GM21825 (cell line): ENCODE measurements at regions not wholly inside any gene's neighbourhood (a gene's known extent, or its start where the extent isn't known, plus 50 kb on each side); places are given as distances from the start of the nearest gene placed in this dataset.

ENCODE experiments used
- ATAC-seq: cut with Tn5 transposase; IDR thresholded peaks from one replicate; pipeline ENCODE4 v1.9.1; 2021; ENCODE audit warnings: mild to moderate bottlenecking, moderate library complexity; ENCODE audit not compliant: unreplicated experiment

- no peak for ATAC-seq
Measured at GRCh38 chr1:63034256-63034655, 250.3 kb downstream of the ATG4C start.

DNA sequence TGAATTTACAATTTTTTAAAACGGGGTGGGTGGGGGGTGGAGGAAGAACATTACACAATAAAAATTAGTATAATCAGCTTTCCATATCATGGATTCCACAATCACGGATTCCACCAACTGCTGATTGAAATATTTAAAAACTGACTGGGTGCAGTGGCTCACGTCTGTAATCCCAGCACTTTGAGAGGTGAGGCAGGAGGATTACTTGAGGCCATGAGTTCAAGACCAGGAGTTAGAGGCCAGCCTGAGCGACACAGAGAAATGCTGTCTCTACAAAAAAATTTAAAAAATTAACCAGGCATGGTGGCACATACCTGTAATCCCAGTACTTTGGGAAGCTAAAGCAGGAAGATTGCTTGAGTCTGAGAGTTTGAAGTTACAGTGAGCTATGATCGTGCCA, 254.7 kb downstream of the ATG4C start:
- no peak for ATAC-seq

- no peak for ATAC-seq
Measured at GRCh38 chr1:63041660-63042059, 257.7 kb downstream of the ATG4C start.

DNA sequence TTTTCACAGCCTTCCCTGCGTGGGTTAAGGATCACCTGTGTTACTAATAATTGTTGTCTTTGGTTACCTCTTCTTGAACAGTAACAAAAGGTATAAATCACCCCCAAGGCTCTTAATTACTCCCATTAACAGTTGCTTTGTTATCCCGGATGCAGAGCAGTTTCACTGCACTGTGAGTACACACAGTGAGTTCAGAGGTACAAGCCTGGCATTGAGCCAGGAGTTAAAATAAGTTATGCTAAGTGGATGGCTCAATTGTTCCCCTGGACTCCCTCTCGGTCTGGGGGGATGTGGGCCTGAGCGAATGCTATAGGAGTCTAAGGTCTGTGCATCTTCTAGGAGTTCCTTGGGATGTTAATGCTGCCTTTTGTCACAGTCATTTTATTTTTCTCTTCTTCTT, 258.3 kb downstream of the ATG4C start:
- ATAC-seq = no peak

DNA sequence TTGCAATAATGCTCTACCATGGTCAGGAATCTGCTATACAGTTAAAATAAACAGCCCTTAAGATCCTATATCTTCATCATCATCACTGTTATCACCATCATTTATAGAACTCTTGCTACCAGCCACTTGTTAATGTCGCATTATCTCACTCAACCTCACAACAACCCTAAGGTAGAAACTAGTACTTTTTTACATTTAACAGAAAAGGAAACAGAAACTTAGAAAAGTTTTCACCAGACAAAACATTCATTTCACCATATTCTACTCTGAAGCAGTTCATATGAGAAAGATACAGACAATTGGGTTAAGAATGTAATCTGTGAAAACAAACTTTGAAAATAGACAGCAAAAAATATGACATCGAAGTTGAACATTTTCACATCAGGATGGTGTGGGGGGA, 262.6 kb downstream of the ATG4C start:
- no peak for ATAC-seq

GRCh38 chr1:63049135-63049534, 265.2 kb downstream of the ATG4C start:
- ATAC-seq = no peak

- ATAC-seq = no peak
Measured at GRCh38 chr1:63051356-63051755, 267.4 kb downstream of the ATG4C start.

- no peak for ATAC-seq
Measured at GRCh38 chr1:63051886-63052285, 268.0 kb downstream of the ATG4C start.

- ATAC-seq = no peak
Measured at GRCh38 chr1:63054184-63054583, 268.2 kb upstream of the FOXD3 start.

DNA sequence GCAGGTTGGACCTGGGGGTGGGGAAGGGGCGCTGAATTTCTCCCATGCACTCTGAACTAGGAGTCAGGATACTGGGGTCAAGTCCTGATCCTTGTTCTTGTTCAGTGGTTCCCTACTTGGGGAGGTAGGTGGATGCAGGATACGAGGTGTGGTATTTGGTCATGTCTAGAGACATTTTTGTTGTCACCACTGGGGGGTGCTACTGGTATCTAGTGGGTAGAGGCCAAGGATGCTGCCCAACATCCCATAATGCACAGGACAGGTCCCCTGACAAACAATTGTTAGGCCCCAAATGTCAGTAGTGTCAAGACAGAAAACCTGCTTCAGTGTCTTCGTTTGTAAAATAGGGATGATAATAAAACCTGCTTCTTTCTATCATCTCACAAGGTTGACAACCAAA, 259.0 kb upstream of the FOXD3 start:
- no peak for ATAC-seq

- no peak for ATAC-seq
Measured at GRCh38 chr1:63064135-63064534, 258.2 kb upstream of the FOXD3 start.

- no peak for ATAC-seq
Measured at GRCh38 chr1:63068626-63069025, 253.7 kb upstream of the FOXD3 start.

DNA sequence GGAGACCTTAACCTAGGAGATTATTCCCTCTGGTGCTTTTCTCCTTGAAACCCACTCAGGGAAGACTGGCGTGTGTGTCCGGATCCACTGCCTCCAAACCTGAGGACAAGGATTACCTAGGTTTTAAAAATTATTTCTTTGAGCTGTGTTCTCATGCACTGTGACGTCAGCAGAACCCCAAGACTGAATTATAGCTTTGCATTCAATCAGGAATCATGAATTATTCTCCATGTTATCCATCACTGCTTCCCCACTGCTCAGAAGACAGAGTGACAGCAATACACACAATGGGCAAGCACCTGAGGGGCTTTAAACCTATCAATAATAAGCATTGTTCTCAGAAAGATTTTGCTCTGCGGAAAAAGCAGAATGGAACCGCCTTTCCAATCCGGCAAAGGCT, 253.2 kb upstream of the FOXD3 start:
- no peak for ATAC-seq

- ATAC-seq = no peak
Measured at GRCh38 chr1:63073309-63074306, 248.8 kb upstream of the FOXD3 start.

GRCh38 chr1:63074321-63074720, 248.0 kb upstream of the FOXD3 start:
- ATAC-seq = no peak

GRCh38 chr1:63082766-63083165, 239.6 kb upstream of the FOXD3 start:
- no peak for ATAC-seq

- no peak for ATAC-seq
Measured at GRCh38 chr1:63087966-63088365, 234.4 kb upstream of the FOXD3 start.

DNA sequence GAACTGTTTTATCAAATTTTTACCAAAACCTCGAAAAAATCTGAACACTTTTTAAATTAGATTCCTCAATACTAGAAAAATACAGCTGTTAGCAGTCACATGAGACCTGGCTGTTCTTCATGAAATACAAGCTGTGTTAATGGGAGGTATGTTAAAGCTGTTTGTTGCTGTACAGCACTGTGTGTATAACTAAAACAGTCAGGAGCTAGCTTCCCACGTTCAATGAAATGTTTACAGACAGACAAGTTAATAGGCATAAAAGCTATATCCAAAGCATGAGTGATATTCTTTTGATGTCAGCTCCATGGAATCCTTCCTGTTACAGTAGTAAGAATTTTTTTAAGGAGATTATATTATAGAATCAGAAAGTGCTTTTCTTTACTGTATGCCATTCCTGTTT, 223.2 kb upstream of the FOXD3 start:
- no peak for ATAC-seq

GRCh38 chr1:63101336-63101735, 221.0 kb upstream of the FOXD3 start:
- no peak for ATAC-seq

DNA sequence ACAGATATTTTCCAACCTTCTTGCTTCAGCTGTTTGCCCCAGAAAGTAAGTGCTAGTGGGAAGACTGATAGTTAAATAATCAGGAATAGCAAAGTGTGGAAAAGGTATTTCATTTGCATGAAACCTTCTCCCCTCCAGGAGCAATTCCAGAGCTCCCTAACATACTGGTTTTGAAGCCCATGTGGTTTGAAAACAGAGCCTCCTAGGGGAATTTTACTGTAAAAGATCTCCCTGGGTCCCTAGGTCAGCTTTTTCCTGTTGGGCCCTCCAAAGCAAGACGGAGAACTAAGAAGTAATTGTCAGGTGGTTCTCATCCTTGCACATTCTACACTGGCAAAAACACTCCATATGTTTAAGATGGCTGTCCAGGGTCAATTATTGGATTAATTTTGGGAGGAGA, 218.7 kb upstream of the FOXD3 start:
- ATAC-seq = no peak

- ATAC-seq = no peak
Measured at GRCh38 chr1:63107066-63107465, 215.3 kb upstream of the FOXD3 start.

GRCh38 chr1:63108206-63108605, 214.2 kb upstream of the FOXD3 start:
- no peak for ATAC-seq
